Uterus (tissue), 3 donors: ENCODE measurements at regions not wholly inside any gene's neighbourhood (a gene's known extent, or its start where the extent isn't known, plus 50 kb on each side); places are given as distances from the start of the nearest gene placed in this dataset.

ENCODE experiments used
- DNase-seq, 2 donors: peaks; one replicate each; pipeline ENCODE4 v3.0.0-alpha.2; 2019 to 2020
- H3K27ac ChIP-seq, 2 donors: fragments of 200-600 bp; sonication (generic); 1 replicate in 1 of 2; 2 replicates in 1 of 2; pipeline ENCODE4 v1.5.1; 2016 to 2018
- H3K27me3 ChIP-seq, 2 donors: fragments of 200-600 bp; sonication (generic); one replicate each; pipeline ENCODE4 v1.5.1; 2018 to 2019; ENCODE audit warnings: control low read depth in 1 of 2
- H3K36me3 ChIP-seq, 2 donors: fragments of 200-600 bp; sonication (generic); one replicate each; pipeline ENCODE4 v1.5.1; 2019; ENCODE audit warnings: control low read depth in 1 of 2
- H3K4me1 ChIP-seq, 2 donors: fragments of 200-600 bp; sonication (generic); one replicate each; pipeline ENCODE4 v1.5.1; 2018 to 2019; ENCODE audit warnings: control low read depth in 1 of 2
- H3K4me3 ChIP-seq, 2 donors: fragments of 200-600 bp; sonication (generic); 1 replicate in 1 of 2; 2 replicates in 1 of 2; pipeline ENCODE4 v1.5.1; 2018 to 2019; ENCODE audit warnings: mild to moderate bottlenecking in 1 of 2
- H3K9me3 ChIP-seq, 2 donors: fragments of 200-600 bp; sonication (generic); one replicate each; pipeline ENCODE4 v1.5.1; 2019; ENCODE audit warnings: control low read depth in 1 of 2
- CTCF ChIP-seq, 4 experiments: fragments of 200-600 bp in 2 of 4; fragments of 450-650 bp in 2 of 4; sonication (generic) in 2 of 4; IDR thresholded peaks; one replicate each; pipeline ENCODE4 v1.5.1; 2016 to 2019; ENCODE audit warnings: antibody characterized with exemption in 4 of 4, mild to moderate bottlenecking in 2 of 4, moderate library complexity in 1 of 4
- POLR2A ChIP-seq, 2 donors: fragments of 450-650 bp; IDR thresholded peaks; one replicate each; pipeline ENCODE4 v1.6.1; 2016; ENCODE audit warnings: antibody characterized with exemption in 2 of 2, mild to moderate bottlenecking in 1 of 2, moderate library complexity in 1 of 2
- intact Hi-C: fragments of 100-400 bp; cut with DNase I; formaldehyde crosslinking; loops from one replicate; pipeline ENCODE4 v1.15.1; 2023; ENCODE audit warnings: low total_unique reads
- donor health status: DM: yes; HTN: yes; CAD: no.

- intact Hi-C loops, result no loop called here
- H3K36me3 ChIP-seq, result no peaks in the 10 kb centered on the region
- H3K4me1 ChIP-seq, result no peaks in the 10 kb centered on the region
- no peak overlapping the region for H3K4me3 ChIP-seq
- no peak for TF ChIP-seq CTCF (IDR thresholded peaks at IDR 0.05)
- no peak for TF ChIP-seq POLR2A (IDR thresholded peaks at IDR 0.05)
- no peaks in the 10 kb centered on the region for H3K27me3 ChIP-seq
- no peak overlapping the region for H3K27ac ChIP-seq
- DNase-seq, result no peak
- no peaks in the 10 kb centered on the region for H3K9me3 ChIP-seq
Measured at GRCh38 chr20:39243962-39244361, 281.8 kb downstream of the DHX35 start.

GRCh38 chr20:39242614-39243013 is 280.5 kb downstream of the DHX35 start:
- Histone ChIP-seq H3K4me3 (no peak overlapping the region), H3K9me3 (no peaks in the 10 kb centered on the region), H3K27me3 (no peaks in the 10 kb centered on the region), H3K36me3 (no peaks in the 10 kb centered on the region), H3K4me1 (no peaks in the 10 kb centered on the region), H3K27ac (no peak overlapping the region)
- intact Hi-C loops, result no loop called here
- no peak for TF ChIP-seq POLR2A (IDR thresholded peaks at IDR 0.05)
- no peak for TF ChIP-seq CTCF (IDR thresholded peaks at IDR 0.05)
- DNase-seq, result no peak

GRCh38 chr20:39234520-39235095 is 272.5 kb downstream of the DHX35 start:
- H3K4me3 ChIP-seq, result no peak overlapping the region
- TF ChIP-seq POLR2A (IDR thresholded peaks at IDR 0.05) (no peak), CTCF (IDR thresholded peaks at IDR 0.05) (no peak)
- H3K36me3 ChIP-seq, result no peaks in the 10 kb centered on the region
- H3K4me1 ChIP-seq, result no peaks in the 10 kb centered on the region
- intact Hi-C loops, result no loop called here
- H3K9me3 ChIP-seq, result no peaks in the 10 kb centered on the region
- no peaks in the 10 kb centered on the region for H3K27me3 ChIP-seq
- DNase-seq, result no peak
- H3K27ac ChIP-seq, result no peak overlapping the region

GRCh38 chr20:39233755-39234154 is 271.6 kb downstream of the DHX35 start:
- no peaks in the 10 kb centered on the region for H3K4me1 ChIP-seq
- H3K4me3 ChIP-seq, result no peak overlapping the region
- no peaks in the 10 kb centered on the region for H3K9me3 ChIP-seq
- TF ChIP-seq CTCF (IDR thresholded peaks at IDR 0.05), result no peak
- TF ChIP-seq POLR2A (IDR thresholded peaks at IDR 0.05), result no peak
- intact Hi-C loops, result no loop called here
- no peak for DNase-seq
- no peak overlapping the region for H3K27ac ChIP-seq
- no peaks in the 10 kb centered on the region for H3K36me3 ChIP-seq
- H3K27me3 ChIP-seq, result no peaks in the 10 kb centered on the region

- H3K4me3 ChIP-seq, result no peak overlapping the region
- no peak for DNase-seq
- no peaks in the 10 kb centered on the region for H3K27me3 ChIP-seq
- H3K4me1 ChIP-seq, result no peaks in the 10 kb centered on the region
- H3K36me3 ChIP-seq, result no peaks in the 10 kb centered on the region
- no peaks in the 10 kb centered on the region for H3K9me3 ChIP-seq
- H3K27ac ChIP-seq, result no peak overlapping the region
- intact Hi-C loops, result no loop called here
- TF ChIP-seq POLR2A (IDR thresholded peaks at IDR 0.05) (no peak), CTCF (IDR thresholded peaks at IDR 0.05) (no peak)
Measured at GRCh38 chr20:39227416-39227815, 265.3 kb downstream of the DHX35 start.
